Esophagus squamous epithelium (tissue), 4 donors: ENCODE measurements at regions not wholly inside any gene's neighbourhood (a gene's known extent, or its start where the extent isn't known, plus 50 kb on each side); places are given as distances from the start of the nearest gene placed in this dataset.

Source experiments
- POLR2A ChIP-seq, 4 donors: fragments of 450-650 bp; IDR thresholded peaks; one replicate each; pipeline ENCODE4 v1.6.1; 2017; ENCODE audit warnings: antibody characterized with exemption in 4 of 4, mild to moderate bottlenecking in 4 of 4, moderate library complexity in 3 of 4
- TF ChIP-seq, protein P1 (sequence below), 6 experiments: fragments of 450-650 bp in 4 of 6; fragments of 200-600 bp in 2 of 6; sonication (generic) in 2 of 6; IDR thresholded peaks; one replicate each; pipeline ENCODE4 v1.5.1; 2016 to 2019; ENCODE audit warnings: antibody characterized with exemption in 6 of 6, mild to moderate bottlenecking in 4 of 6, moderate library complexity in 4 of 6

DNA sequence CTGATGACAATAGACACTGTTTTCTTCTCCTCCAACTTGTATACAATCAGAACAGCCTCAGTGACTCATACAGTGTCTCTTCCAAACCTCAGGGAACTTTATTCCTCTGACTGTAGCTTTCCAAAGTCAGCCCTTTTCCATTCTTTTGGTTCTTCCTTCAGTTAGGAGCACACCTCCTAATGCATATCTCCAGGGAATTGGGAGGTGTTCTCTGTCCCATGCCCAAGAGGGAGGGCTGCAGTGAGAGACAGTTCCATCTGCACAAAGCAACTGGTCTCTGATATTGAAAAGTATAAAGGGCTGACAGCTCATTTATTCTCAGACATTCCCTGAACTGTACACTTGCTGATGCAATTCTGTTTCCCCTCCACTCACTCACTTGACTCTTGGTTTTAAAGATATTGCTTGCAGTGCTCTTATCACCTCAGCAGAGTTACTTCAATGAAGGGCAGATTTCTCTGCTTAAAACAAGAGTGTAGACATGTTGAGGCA is 337.8 kb upstream of the TBC1D5 start:
- TF ChIP-seq, protein P1, sequence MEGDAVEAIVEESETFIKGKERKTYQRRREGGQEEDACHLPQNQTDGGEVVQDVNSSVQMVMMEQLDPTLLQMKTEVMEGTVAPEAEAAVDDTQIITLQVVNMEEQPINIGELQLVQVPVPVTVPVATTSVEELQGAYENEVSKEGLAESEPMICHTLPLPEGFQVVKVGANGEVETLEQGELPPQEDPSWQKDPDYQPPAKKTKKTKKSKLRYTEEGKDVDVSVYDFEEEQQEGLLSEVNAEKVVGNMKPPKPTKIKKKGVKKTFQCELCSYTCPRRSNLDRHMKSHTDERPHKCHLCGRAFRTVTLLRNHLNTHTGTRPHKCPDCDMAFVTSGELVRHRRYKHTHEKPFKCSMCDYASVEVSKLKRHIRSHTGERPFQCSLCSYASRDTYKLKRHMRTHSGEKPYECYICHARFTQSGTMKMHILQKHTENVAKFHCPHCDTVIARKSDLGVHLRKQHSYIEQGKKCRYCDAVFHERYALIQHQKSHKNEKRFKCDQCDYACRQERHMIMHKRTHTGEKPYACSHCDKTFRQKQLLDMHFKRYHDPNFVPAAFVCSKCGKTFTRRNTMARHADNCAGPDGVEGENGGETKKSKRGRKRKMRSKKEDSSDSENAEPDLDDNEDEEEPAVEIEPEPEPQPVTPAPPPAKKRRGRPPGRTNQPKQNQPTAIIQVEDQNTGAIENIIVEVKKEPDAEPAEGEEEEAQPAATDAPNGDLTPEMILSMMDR (IDR thresholded peaks at IDR 0.05): no peak
- TF ChIP-seq POLR2A (IDR thresholded peaks at IDR 0.05): no peak
